ENCODE measurements at regions not wholly inside any gene's neighbourhood (a gene's known extent, or its start where the extent isn't known, plus 50 kb on each side); places are given as distances from the start of the nearest gene placed in this dataset.

DNA sequence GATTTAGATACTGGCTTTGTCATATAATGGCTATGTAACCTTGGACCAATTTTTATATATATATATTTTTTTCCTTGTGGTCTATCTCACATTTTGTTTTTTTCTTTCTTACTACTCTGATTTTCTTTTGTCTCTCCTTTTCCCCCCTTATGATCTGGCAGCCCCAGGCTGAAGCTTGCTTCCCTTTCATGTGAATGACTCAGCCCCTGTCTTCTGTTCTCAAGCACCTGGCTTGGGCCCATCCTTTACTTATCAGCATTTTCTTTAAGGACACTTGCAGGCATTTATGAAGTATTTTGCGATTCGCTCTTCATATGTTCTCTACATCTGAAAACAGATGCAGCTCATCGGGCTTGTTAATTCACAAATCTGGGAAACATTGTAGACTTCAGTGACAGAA is 163.6 kb downstream of the SPRY2 start:
- Mint-ChIP-seq H3K9me3 (peaks cover 5% of the 10 kb centered on the region), H3K4me1 (no peaks in the 10 kb centered on the region), H3K36me3 (ENCODE audit: low read depth) (no peaks in the 10 kb centered on the region), H3K27ac (no peak overlapping the region), H3K27me3 (no peaks in the 10 kb centered on the region), H3K4me3 (no peak overlapping the region)
- TF ChIP-seq, protein P1, sequence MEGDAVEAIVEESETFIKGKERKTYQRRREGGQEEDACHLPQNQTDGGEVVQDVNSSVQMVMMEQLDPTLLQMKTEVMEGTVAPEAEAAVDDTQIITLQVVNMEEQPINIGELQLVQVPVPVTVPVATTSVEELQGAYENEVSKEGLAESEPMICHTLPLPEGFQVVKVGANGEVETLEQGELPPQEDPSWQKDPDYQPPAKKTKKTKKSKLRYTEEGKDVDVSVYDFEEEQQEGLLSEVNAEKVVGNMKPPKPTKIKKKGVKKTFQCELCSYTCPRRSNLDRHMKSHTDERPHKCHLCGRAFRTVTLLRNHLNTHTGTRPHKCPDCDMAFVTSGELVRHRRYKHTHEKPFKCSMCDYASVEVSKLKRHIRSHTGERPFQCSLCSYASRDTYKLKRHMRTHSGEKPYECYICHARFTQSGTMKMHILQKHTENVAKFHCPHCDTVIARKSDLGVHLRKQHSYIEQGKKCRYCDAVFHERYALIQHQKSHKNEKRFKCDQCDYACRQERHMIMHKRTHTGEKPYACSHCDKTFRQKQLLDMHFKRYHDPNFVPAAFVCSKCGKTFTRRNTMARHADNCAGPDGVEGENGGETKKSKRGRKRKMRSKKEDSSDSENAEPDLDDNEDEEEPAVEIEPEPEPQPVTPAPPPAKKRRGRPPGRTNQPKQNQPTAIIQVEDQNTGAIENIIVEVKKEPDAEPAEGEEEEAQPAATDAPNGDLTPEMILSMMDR (IDR thresholded peaks at IDR 0.05), result no peak
- DNase-seq (no peak), ATAC-seq (ENCODE audit: low read depth) (no peak)
- CTCF ChIA-PET, result no interaction called here
- POLR2A ChIA-PET, result no interaction called here
- intact Hi-C loops (cut with micrococcal nuclease), result no loop called here

DNA sequence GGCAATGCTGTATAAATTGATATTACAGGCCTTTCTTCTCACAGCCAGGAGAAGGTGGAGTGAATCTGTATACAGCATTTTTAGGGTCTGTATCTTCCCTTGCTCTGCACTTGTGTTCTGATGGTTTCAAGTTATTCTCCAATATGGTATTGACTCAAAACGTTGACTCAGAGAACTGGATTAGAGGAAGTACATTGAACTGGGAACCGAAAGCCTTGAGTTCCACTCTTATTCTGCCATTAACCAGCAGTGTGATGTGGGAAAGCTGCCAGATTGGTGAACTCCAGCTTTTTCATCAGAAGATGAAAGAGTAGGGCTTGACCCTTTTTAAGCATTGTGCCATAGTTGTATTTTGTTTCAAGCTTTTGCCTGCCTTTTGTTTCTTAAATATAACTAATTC is 167.7 kb downstream of the SPRY2 start:
- DNase-seq, result no peak
- no peaks in the 10 kb centered on the region for H3K27me3 Mint-ChIP-seq
- CTCF ChIA-PET, result no interaction called here
- H3K9me3 Mint-ChIP-seq, result peaks cover 7% of the 10 kb centered on the region
- POLR2A ChIA-PET, result no interaction called here
- peaks cover 7% of the 10 kb centered on the region for H3K4me1 Mint-ChIP-seq
- intact Hi-C loops (cut with micrococcal nuclease), result no loop called here
- H3K36me3 Mint-ChIP-seq (ENCODE audit: low read depth), result no peaks in the 10 kb centered on the region
- ATAC-seq (ENCODE audit: low read depth), result no peak
- no peak overlapping the region for H3K4me3 Mint-ChIP-seq
- TF ChIP-seq, protein P1 (IDR thresholded peaks at IDR 0.05), result no peak
- H3K27ac Mint-ChIP-seq, result no peak overlapping the region

DNA sequence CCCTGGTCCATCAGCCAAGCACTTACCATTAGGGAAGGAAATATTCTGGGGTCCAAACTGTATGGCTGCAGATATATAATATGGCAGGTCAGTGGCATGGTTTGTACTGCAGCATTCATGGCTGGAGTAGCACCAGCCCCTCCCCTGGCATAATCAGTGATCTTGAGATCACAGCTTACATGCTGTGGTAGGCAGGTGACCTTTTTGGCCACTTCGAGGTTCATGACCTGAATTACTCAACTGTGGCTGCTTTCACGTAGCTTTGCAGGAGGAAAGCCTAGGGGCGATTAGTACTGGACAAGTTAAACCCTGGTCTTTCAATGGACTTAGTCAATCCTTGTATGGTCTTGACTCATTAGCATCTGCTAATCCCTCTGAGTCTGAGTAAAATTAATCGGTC is 169.8 kb downstream of the SPRY2 start:
- POLR2A ChIA-PET, result no interaction called here
- intact Hi-C loops (cut with micrococcal nuclease), result no loop called here
- no peaks in the 10 kb centered on the region for H3K27me3 Mint-ChIP-seq
- CTCF ChIA-PET, result no interaction called here
- peaks cover 7% of the 10 kb centered on the region for H3K4me1 Mint-ChIP-seq
- H3K27ac Mint-ChIP-seq, result no peak overlapping the region
- H3K4me3 Mint-ChIP-seq, result no peak overlapping the region
- H3K36me3 Mint-ChIP-seq (ENCODE audit: low read depth), result no peaks in the 10 kb centered on the region
- no peak for DNase-seq
- TF ChIP-seq, protein P1 (IDR thresholded peaks at IDR 0.05), result no peak
- peaks cover 7% of the 10 kb centered on the region for H3K9me3 Mint-ChIP-seq
- no peak for ATAC-seq (ENCODE audit: low read depth)

DNA sequence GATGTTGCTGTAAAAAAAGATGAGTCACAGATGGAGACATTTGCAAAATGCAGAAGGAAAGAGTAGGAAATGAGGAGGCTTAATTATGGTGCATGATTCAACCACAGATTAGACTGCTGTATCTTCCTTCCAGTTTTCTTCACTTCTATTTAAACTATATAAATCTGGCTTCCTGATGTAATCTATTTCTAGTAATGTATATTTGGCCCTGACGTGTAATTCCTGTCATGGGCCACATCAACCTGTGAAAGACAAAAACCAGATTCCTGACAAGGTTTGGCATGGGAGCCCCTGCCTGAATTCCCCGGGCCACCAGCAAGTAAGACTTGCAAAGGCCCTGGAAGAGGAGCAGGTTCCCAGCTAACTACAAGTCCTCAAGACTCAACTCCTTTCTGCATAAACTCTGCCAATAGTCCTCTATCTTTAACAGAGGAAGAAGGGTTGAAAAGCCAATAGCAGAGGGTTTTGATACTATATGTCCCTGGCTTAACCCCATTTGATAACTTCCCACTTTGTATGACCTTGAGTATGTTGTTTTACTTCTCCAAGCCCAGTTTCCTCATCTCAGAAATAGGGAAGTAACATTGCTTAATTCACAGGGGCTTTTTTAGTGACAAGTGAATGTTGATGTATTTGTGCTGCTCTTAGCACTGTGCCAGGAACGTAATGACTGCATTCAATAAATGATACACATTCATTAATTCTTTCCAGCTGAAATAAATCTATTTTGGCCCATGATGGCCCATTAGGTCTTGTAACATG is 172.7 kb downstream of the SPRY2 start:
- intact Hi-C loops (cut with micrococcal nuclease), result no loop called here
- Mint-ChIP-seq H3K27me3 (no peaks in the 10 kb centered on the region), H3K4me1 (peaks cover 7% of the 10 kb centered on the region), H3K36me3 (ENCODE audit: low read depth) (no peaks in the 10 kb centered on the region), H3K27ac (no peak overlapping the region), H3K9me3 (peaks cover 2% of the 10 kb centered on the region), H3K4me3 (no peak overlapping the region)
- no peak for DNase-seq
- no peak for ATAC-seq (ENCODE audit: low read depth)
- POLR2A ChIA-PET, result no interaction called here
- CTCF ChIA-PET, result no interaction called here
- TF ChIP-seq, protein P1 (IDR thresholded peaks at IDR 0.05), result no peak

DNA sequence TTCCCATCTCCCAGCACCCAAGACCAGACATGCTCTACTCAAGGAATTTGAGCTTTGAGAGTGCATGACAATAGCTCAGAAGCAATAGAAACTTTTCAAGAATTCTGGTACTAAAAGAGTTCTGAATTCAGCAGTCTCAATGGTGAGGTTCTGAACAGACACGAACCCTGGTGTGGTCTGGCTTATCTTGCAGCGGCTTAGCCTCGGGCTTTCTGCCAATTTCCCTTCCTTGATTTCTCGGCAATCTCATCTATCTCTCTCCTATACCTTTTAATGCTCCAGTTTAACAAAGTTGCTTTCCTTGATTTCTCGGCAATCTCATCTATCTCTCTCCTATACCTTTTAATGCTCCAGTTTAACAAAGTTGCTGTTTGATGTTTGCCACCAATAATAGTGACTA is 174.6 kb downstream of the SPRY2 start:
- no peak for DNase-seq
- H3K4me1 Mint-ChIP-seq, result peaks cover 7% of the 10 kb centered on the region
- H3K4me3 Mint-ChIP-seq, result no peak overlapping the region
- H3K27ac Mint-ChIP-seq, result no peak overlapping the region
- ChIA-PET POLR2A (no interaction called here), CTCF (no interaction called here)
- ATAC-seq (ENCODE audit: low read depth), result no peak
- TF ChIP-seq, protein P1 (IDR thresholded peaks at IDR 0.05), result no peak
- no peaks in the 10 kb centered on the region for H3K36me3 Mint-ChIP-seq (ENCODE audit: low read depth)
- no peaks in the 10 kb centered on the region for H3K9me3 Mint-ChIP-seq
- intact Hi-C loops (cut with micrococcal nuclease), result no loop called here
- H3K27me3 Mint-ChIP-seq, result no peaks in the 10 kb centered on the region
